Hematopoietic multipotent progenitor cell treated with erythropoietin and hydrocortisone succinate and interleukin-3 and kit ligand, for 6 days (in vitro differentiated cells): ENCODE measurements at regions not wholly inside any gene's neighbourhood (a gene's known extent, or its start where the extent isn't known, plus 50 kb on each side); places are given as distances from the start of the nearest gene placed in this dataset.

Experiments
- DNase-seq: peaks from one replicate; pipeline ENCODE4 v3.0.0-alpha.2; 2015

DNA sequence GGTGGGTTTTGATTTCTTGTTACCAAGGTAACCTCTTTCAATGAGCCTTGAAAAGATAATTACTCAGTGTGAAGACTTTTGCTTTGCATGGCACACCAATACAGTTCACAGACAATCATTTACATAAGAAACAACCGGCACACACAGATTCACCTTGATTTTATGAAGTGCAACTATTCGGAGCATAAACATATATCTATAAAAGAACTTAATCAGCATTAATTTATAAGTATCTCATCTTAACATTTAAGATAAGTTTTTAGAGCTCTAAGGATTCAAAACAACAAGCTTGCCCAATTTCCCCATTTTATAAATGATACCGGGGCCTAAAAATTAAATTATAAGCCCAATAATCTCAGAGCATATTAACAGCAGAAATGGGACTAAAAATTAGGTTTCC, 85.9 kb upstream of the PCSK2 start:
- no peak for DNase-seq

DNA sequence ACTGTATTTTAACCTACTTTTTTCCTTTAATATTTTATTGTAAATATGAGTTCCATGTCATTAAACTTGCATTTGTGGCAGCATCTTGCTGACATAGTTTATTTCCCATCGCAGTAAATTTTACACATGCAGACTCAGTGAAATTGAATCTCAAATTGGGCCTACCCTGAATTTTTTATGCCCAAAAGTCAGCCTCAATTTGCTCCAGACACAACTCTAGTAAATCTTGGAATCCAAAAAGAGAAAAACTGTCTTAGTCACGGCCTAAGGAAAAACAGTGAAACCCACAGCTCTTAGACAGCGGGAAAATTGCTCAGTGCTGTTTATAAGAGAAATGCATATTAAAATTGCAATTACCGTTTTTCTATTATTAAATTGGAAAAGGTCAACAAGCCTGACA, 85.3 kb upstream of the PCSK2 start:
- DNase-seq, result no peak

- no peak for DNase-seq
Measured at GRCh38 chr20:17142666-17143065, 84.2 kb upstream of the PCSK2 start.

GRCh38 chr20:17150858-17151257, 76.0 kb upstream of the PCSK2 start:
- no peak for DNase-seq

DNA sequence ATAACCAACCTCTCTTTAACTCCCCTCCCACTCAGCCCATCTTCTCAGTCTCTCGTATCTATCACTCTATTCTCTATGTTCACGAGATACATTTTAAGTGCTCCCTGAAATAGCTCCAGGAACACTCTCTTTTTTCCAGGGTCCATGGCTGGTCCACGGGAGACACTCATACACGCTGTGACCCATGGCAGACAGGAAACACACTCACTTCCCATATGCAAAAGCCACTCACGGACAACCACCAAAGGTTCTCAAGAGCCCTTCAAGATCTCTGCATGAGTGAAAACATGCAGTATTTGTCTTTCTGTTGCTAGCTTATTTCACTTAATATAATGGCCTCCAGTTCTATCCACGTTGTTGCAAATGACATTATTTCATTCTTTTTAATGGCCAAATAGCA, 71.4 kb upstream of the PCSK2 start:
- DNase-seq, result no peak

GRCh38 chr20:17158701-17159100, 68.1 kb upstream of the PCSK2 start:
- DNase-seq, result no peak

- DNase-seq, result no peak
Measured at GRCh38 chr20:17161673-17162481, 65.0 kb upstream of the PCSK2 start.

GRCh38 chr20:17168026-17168612, 58.7 kb upstream of the PCSK2 start:
- DNase-seq, result no peak

- no peak for DNase-seq
Measured at GRCh38 chr20:17169585-17170136, 57.2 kb upstream of the PCSK2 start.

DNA sequence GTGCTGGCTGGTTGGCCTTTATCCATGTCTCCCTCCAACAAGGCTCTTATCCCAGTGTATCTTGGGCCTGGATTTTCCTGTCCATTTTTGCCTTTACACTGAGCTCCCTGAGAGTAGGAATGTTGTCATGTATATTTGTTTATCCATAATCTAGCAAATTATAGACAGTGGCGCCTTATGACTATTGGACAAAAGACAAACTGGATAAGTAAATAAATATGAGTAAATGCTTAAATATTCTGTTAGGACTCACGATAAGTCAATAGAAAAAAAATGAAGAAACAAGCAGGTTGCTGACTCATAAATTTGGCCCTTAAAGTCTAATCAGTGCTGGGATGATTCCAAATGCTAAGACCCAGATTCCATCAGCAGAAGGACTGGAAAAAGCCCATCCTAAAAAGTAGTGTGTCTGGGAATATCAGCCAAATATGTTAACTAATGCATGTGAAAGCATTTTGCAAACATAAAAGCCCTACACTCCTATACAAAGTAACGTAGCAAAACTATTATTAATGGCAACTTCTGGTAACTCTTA, 55.0 kb upstream of the PCSK2 start:
- no peak for DNase-seq

DNA sequence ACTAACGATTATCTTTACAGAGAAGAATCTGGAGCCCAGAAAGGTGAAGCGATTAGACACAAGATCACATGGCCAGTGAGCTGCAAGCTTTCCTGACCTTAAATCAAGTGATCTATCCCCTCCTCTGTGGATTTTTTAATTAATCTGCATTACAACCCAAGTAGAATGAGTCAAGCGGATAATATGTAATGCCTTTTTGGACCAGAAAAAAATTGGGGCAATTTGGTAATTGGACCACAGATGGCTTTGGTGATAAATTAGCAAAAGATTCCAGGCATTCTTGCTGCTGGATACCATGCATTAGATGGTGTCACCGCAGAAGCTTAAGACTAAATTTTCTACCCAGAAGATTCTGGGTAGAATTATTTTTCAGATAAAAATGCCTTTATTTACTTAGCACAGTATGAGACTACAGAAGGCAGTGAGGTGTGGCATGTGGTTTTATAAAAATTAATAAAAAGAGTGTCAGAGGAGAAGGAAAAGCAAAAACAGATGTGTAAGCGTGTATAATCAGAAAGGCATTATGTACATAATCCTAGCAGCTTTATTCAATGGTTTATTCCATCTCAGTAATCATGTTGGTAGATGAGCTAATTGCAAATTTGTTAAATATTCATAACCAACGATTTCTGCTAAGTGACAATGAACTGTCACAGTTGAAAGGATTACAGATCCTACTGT, 53.9 kb upstream of the PCSK2 start:
- no peak for DNase-seq
